Fibroblast of pulmonary artery (primary cell): ENCODE measurements at regions not wholly inside any gene's neighbourhood (a gene's known extent, or its start where the extent isn't known, plus 50 kb on each side); places are given as distances from the start of the nearest gene placed in this dataset.

Experiments used
- DNase-seq: peaks from one replicate; pipeline ENCODE4 v3.0.0-alpha.2; 2010; ENCODE audit warnings: low read depth
- H3K4me3 ChIP-seq: replicated peaks from 2 replicates; pipeline ENCODE4 v1.5.1; 2011; ENCODE audit warnings: low read depth, mild to moderate bottlenecking, control low read depth, low read length, moderate library complexity
- TF ChIP-seq, protein P1 (sequence below): IDR thresholded peaks from 2 replicates; pipeline ENCODE4 v1.5.1; 2011; ENCODE audit warnings: mild to moderate bottlenecking, control low read depth, low read length, inconsistent platforms; ENCODE audit errors: missing control alignments

DNA sequence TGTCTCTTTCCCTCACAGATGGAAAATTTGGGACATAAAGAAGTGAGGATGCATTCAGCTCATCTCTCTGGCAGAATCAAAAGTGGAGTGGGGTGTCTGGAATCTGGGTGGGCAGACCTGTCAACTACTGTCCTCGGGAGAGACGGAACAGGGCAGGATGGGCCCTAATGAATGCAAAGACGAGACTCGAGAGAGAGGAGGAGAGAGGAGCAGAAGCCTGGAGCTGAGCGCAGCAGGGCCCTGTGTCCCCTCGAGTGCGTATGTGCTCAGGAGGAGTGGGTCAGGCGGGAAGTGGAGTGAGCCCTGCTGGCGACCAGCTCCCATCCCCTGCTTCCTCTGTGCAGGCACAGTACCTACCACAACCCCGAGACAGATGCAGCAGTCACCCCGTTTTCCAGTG is 78.9 kb downstream of the TEX29 start:
- no peak overlapping the region for H3K4me3 ChIP-seq
- DNase-seq, result no peak
- TF ChIP-seq, protein P1, sequence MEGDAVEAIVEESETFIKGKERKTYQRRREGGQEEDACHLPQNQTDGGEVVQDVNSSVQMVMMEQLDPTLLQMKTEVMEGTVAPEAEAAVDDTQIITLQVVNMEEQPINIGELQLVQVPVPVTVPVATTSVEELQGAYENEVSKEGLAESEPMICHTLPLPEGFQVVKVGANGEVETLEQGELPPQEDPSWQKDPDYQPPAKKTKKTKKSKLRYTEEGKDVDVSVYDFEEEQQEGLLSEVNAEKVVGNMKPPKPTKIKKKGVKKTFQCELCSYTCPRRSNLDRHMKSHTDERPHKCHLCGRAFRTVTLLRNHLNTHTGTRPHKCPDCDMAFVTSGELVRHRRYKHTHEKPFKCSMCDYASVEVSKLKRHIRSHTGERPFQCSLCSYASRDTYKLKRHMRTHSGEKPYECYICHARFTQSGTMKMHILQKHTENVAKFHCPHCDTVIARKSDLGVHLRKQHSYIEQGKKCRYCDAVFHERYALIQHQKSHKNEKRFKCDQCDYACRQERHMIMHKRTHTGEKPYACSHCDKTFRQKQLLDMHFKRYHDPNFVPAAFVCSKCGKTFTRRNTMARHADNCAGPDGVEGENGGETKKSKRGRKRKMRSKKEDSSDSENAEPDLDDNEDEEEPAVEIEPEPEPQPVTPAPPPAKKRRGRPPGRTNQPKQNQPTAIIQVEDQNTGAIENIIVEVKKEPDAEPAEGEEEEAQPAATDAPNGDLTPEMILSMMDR, result no peak

DNA sequence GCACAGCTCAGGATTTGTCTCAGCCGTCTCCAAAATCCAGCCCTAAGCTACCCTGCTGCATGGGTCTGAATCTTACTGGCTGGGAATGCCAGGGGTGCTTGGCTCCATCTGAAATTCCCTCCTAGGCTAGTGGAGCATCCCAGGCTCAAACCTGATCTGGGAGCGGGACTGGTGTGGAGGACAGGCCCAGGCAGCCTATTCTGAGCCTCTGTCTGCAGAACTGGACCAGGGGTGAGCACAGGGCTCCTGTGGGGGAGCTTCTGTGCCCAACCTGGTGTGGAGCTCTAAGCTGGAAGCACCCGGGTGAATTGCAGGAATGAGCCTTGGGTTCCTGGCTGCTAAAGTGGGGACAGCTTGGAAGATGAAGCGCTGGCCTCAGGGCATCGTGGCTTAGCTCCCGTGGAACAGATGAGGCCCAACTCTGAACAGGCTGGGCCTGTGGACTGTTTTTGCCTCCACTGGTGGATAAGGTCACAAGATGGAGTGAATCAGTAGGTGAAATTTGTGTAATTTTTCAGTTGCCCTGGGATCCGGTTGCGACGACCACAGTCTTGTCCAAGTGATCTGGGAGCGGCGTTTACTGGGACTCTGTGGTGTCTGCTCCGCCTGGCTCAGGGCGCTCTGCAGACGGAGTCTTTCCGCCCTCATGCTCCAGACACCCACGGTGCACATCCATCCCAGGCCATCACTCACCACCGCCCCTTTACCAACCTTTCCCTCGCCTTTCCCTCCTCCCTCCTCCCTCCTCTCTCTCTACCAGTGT is 79.5 kb downstream of the TEX29 start:
- TF ChIP-seq, protein P1, result no peak
- no peak overlapping the region for H3K4me3 ChIP-seq
- DNase-seq, result no peak

DNA sequence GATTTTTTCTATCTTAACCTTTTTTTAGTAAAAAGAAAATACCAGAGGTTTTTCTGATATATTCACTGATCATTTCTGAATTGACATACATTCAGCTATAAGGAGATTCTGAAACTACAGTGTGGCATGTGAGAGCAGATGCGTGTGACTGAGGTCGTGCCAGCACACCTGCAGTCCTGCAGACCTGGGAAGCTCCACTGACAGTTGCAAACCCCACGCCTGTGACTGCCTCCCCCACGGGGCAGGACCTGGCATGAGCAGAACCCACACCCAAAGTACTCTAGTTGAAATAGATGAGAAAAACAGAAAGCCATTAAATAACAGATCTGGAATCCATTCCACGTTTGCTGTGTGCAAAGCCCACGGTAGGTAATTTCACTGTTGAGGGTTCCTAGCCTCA is 80.7 kb downstream of the TEX29 start:
- DNase-seq, result no peak
- H3K4me3 ChIP-seq, result no peak overlapping the region
- TF ChIP-seq, protein P1, result no peak

DNA sequence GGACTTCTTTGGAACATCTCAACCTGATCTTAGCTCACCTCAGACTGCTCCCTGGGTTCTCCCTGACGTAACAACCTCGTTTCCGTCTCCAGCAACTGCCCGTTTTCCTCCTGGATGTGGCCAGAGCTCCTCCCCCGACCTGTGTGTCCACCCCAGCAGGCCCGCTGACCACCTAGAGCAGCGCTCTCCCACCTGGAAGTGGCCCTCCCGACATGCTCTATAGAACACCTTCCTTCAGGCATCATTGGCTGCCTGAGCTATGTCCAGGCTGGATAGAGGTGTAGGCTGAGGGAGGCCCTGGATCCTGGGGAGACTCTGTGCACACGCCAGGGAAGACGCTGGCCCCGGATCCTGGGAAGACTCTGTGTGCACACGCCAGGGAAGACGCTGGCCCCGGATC is 81.3 kb downstream of the TEX29 start:
- H3K4me3 ChIP-seq, result no peak overlapping the region
- DNase-seq, result no peak
- TF ChIP-seq, protein P1, result no peak

DNA sequence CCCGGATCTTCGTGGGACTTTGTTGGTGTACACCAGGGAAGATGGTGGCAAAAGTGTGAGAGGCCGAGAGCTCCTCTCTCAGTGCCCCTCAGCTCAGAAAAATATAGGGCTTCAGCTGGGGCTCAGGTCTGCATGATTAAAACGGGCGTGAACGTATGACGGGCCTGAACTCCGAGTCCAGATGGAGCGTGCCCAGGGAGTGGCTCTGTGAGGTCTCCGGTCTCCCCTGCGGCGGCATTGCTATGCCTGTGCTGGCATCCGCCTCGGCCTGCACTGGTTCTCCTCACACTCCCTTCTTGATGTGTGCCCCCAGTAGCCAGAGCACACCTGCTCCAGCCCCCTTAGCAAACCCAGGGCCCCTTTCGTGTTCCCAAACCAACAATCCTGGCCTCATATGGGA is 82.0 kb downstream of the TEX29 start:
- no peak for DNase-seq
- H3K4me3 ChIP-seq, result no peak overlapping the region
- TF ChIP-seq, protein P1, result no peak

DNA sequence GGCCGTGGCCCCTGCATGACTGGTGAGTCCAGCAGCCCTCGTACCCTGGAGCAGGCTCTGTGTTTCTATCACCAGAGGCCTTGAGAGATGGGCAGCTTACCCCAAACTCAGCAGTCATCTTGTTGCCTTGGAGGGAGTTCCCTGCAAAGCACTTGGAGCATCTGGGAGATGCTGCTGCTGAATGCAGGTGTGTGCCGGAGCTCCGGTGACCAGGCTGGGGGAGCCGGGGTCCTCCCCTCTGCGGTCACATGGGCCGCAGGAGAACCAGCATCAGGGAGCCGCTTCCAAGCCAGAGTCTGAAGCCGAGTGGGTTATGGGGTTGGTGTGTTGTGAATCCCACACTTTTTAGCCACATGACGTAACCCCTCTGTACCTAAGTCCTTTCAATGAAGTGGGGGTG is 82.8 kb downstream of the TEX29 start:
- TF ChIP-seq, protein P1, result no peak
- DNase-seq, result no peak
- H3K4me3 ChIP-seq, result no peak overlapping the region

DNA sequence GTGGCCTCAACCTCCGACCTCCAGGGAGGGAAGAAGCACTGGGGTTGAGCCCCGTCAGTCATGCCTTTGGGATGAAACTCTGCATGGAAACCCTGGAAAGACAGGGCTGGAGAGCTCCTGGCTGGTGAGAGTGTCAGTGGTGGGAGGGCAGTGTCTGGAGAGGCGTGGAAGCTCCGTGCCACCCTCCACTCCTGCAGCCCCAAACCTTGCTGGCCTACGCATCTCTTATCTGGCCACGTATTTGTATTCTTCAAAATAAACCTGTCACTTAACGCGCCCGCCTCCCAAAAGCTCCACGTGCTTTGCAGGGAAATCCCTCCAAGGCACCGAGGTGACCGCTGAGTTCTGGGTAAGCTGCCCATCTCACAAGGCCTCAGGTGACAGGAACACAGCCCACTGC is 84.3 kb downstream of the TEX29 start:
- TF ChIP-seq, protein P1, result no peak
- DNase-seq, result no peak
- H3K4me3 ChIP-seq, result no peak overlapping the region
